Caco-2 (cell line): ENCODE measurements at regions not wholly inside any gene's neighbourhood (a gene's known extent, or its start where the extent isn't known, plus 50 kb on each side); places are given as distances from the start of the nearest gene placed in this dataset.

Experiments
- BruUV-seq: library from RNA; stranded (reverse); fragments of 400-500 nt; replicated peaks from 2 replicates; lab custom pipeline; 2021; lab: Mats Ljungman, UMichigan
- CTCF ChIA-PET: fragments of 300-600 bp; sonication (Branson Sonifier 250); formaldehyde crosslinking; loops from one replicate; lab custom pipeline; 2022; ENCODE audit warnings: antibody characterized with exemption; lab: Charles Lee
- POLR2A ChIA-PET: fragments of 300-600 bp; sonication (Branson Sonifier 250); formaldehyde crosslinking; loops from one replicate; lab custom pipeline; 2022; ENCODE audit warnings: antibody characterized with exemption; lab: Charles Lee
- DNase-seq, 2 experiments: peaks; one replicate each; pipeline versions ENCODE4 v3.0.0 to v3.0.0-alpha.2; 2020 to 2022
- H3K27me3 ChIP-seq: replicated peaks from 2 replicates; pipeline ENCODE4 v1.6.0; 2011; ENCODE audit warnings: low read length; ENCODE audit not compliant: control insufficient read depth, insufficient read depth
- H3K36me3 ChIP-seq: 2 replicates; pipeline ENCODE4 v1.5.1; 2011; ENCODE audit warnings: low read length; ENCODE audit not compliant: control insufficient read depth, insufficient read depth
- H3K4me1 ChIP-seq: fragments of 250-450 bp; sonication (Bioruptor Pico); 2 replicates; pipeline ENCODE4 v1.5.1; 2020; ENCODE audit warnings: mild to moderate bottlenecking
- H3K4me3 ChIP-seq: 2 replicates; pipeline ENCODE4 v1.5.1; 2011; ENCODE audit warnings: low read depth, mild to moderate bottlenecking, control low read depth, low read length
- H3K9me3 ChIP-seq: fragments of 250-450 bp; sonication (Bioruptor Pico); 2 replicates; pipeline ENCODE4 v1.5.1; 2020; ENCODE audit warnings: mild to moderate bottlenecking, moderate library complexity
- H3K27ac Mint-ChIP-seq: one replicate; pipeline ENCODE4 v1.8.0; 2022; ENCODE audit warnings: mixed read lengths; ENCODE audit not compliant: unreplicated experiment
- H3K27me3 Mint-ChIP-seq: one replicate; pipeline ENCODE4 v1.8.0; 2022; ENCODE audit warnings: mixed read lengths; ENCODE audit not compliant: insufficient read depth, unreplicated experiment
- H3K36me3 Mint-ChIP-seq: one replicate; pipeline ENCODE4 v1.8.0; 2022; ENCODE audit warnings: mild to moderate bottlenecking, mixed read lengths; ENCODE audit not compliant: insufficient read depth, unreplicated experiment
- H3K4me1 Mint-ChIP-seq: one replicate; pipeline ENCODE4 v1.8.0; 2022; ENCODE audit warnings: low read depth, mixed read lengths; ENCODE audit not compliant: unreplicated experiment
- H3K4me3 Mint-ChIP-seq: one replicate; pipeline ENCODE4 v1.8.0; 2022; ENCODE audit warnings: mild to moderate bottlenecking, moderate library complexity, mixed read lengths; ENCODE audit not compliant: unreplicated experiment
- H3K9me3 Mint-ChIP-seq: one replicate; pipeline ENCODE4 v1.8.0; 2022; ENCODE audit warnings: mixed read lengths; ENCODE audit not compliant: unreplicated experiment
- CTCF ChIP-seq, 2 experiments: fragments of 200-600 bp in 1 of 2; IDR thresholded peaks; 1 replicate in 1 of 2; 2 replicates in 1 of 2; pipeline versions ENCODE4 v1.5.1 to v1.8.0; 2011 to 2022; ENCODE audit warnings: antibody characterized with exemption in 1 of 2, control low read depth in 1 of 2, inconsistent platforms in 1 of 2, low read depth in 1 of 2, low read length in 1 of 2, mild to moderate bottlenecking in 1 of 2, moderate library complexity in 1 of 2; ENCODE audit not compliant: insufficient read depth in 1 of 2, severe bottlenecking in 1 of 2, unreplicated experiment in 1 of 2
- intact Hi-C: fragments of 100-400 bp; cut with micrococcal nuclease; formaldehyde crosslinking; loops from one replicate; pipeline ENCODE4 v1.10.0; 2022; ENCODE audit not compliant: unreplicated experiment

- Histone ChIP-seq H3K36me3 (no peaks in the 10 kb centered on the region), H3K4me3 (no peak overlapping the region), H3K27me3 (no peaks in the 10 kb centered on the region), H3K4me1 (no peaks in the 10 kb centered on the region), H3K9me3 (no peaks in the 10 kb centered on the region)
- DNase-seq, result no peak
- intact Hi-C loops, result no loop called here
- Mint-ChIP-seq H3K27me3 (no peaks in the 10 kb centered on the region), H3K4me1 (no peaks in the 10 kb centered on the region), H3K36me3 (no peaks in the 10 kb centered on the region), H3K27ac (no peak overlapping the region), H3K4me3 (no peak overlapping the region), H3K9me3 (no peaks in the 10 kb centered on the region)
- ChIA-PET CTCF (interaction anchor here (0.7 kb wide), 2 partner anchors 68 to 253 kb away, joined by 3 read pairs; no protein-coding TSS in a partner anchor), POLR2A (no interaction called here)
- no TSS peak for BruUV-seq
- no peak for TF ChIP-seq CTCF (IDR thresholded peaks at IDR 0.05; ENCODE audit: insufficient read depth in 1 of 2, low read depth in 1 of 2, low read length in 1 of 2, severe bottlenecking in 1 of 2, unreplicated experiment in 1 of 2)
Observed at GRCh38 chr18:70448588-70448987, 159.7 kb downstream of the SOCS6 start.

- no peak for DNase-seq
- intact Hi-C loops, result no loop called here
- Histone ChIP-seq H3K4me1 (no peaks in the 10 kb centered on the region), H3K9me3 (no peaks in the 10 kb centered on the region), H3K36me3 (no peaks in the 10 kb centered on the region), H3K4me3 (no peak overlapping the region), H3K27me3 (no peaks in the 10 kb centered on the region)
- Mint-ChIP-seq H3K4me3 (no peak overlapping the region), H3K27me3 (no peaks in the 10 kb centered on the region), H3K9me3 (no peaks in the 10 kb centered on the region), H3K4me1 (no peaks in the 10 kb centered on the region), H3K27ac (no peak overlapping the region), H3K36me3 (no peaks in the 10 kb centered on the region)
- no peak for TF ChIP-seq CTCF (IDR thresholded peaks at IDR 0.05; ENCODE audit: insufficient read depth in 1 of 2, low read depth in 1 of 2, low read length in 1 of 2, severe bottlenecking in 1 of 2, unreplicated experiment in 1 of 2)
- BruUV-seq, result no TSS peak
- ChIA-PET POLR2A (interaction anchor here (0.5 kb wide), 1 partner anchor 211 kb away, joined by 3 read pairs; no protein-coding TSS in a partner anchor), CTCF (no interaction called here)
Observed at GRCh38 chr18:70446063-70446462, 157.2 kb downstream of the SOCS6 start.

GRCh38 chr18:70442933-70443332 lies 154.1 kb downstream of the SOCS6 start:
- H3K4me3 ChIP-seq, result no peak overlapping the region
- H3K27ac Mint-ChIP-seq, result no peak overlapping the region

More at GRCh38 chr18:70442933-70443332, 154.1 kb downstream of the SOCS6 start:
- intact Hi-C loops, result no loop called here
- Histone ChIP-seq H3K27me3 (no peaks in the 10 kb centered on the region), H3K36me3 (no peaks in the 10 kb centered on the region), H3K4me1 (no peaks in the 10 kb centered on the region), H3K9me3 (no peaks in the 10 kb centered on the region)
- ChIA-PET POLR2A (no interaction called here), CTCF (no interaction called here)
- no peaks in the 10 kb centered on the region for H3K9me3 Mint-ChIP-seq
- no peak overlapping the region for H3K4me3 Mint-ChIP-seq
- H3K27me3 Mint-ChIP-seq, result no peaks in the 10 kb centered on the region
- no peaks in the 10 kb centered on the region for H3K36me3 Mint-ChIP-seq
- no TSS peak for BruUV-seq
- DNase-seq, result no peak
- no peaks in the 10 kb centered on the region for H3K4me1 Mint-ChIP-seq
- TF ChIP-seq CTCF (IDR thresholded peaks at IDR 0.05; ENCODE audit: insufficient read depth in 1 of 2, low read depth in 1 of 2, low read length in 1 of 2, severe bottlenecking in 1 of 2, unreplicated experiment in 1 of 2), result no peak
